Testis (tissue), 2 donors: ENCODE measurements at regions not wholly inside any gene's neighbourhood (a gene's known extent, or its start where the extent isn't known, plus 50 kb on each side); places are given as distances from the start of the nearest gene placed in this dataset.

ENCODE experiments used
- CTCF ChIP-seq, 3 experiments: fragments of 450-650 bp in 2 of 3; fragments of 200-600 bp in 1 of 3; sonication (generic) in 1 of 3; IDR thresholded peaks; one replicate each; pipeline ENCODE4 v1.5.1; 2016 to 2019; ENCODE audit warnings: antibody characterized with exemption in 3 of 3, mild to moderate bottlenecking in 2 of 3, moderate library complexity in 1 of 3
- POLR2A ChIP-seq: fragments of 450-650 bp; IDR thresholded peaks from one replicate; pipeline ENCODE4 v1.6.1; 2017; ENCODE audit warnings: antibody characterized with exemption, mild to moderate bottlenecking, moderate library complexity

DNA sequence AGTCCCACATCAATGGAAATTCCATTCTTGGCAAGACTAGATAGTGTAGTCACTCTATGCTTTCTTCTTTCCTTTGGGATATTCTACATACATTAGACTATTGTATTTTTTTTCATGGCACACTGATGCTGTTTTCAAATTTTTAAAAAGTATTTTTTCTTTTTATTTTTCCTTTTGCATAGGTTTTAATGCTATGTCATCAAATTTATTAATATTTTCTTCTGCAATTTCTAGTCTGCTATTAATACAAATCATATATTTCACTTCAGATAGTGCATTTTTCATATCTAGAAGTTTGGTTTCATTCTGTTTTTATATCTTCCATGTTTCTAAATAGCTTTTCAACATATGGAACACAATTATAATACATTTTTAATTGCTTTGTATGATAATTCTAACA, 2050.1 kb upstream of the PRR20A start:
- no peak for TF ChIP-seq CTCF (IDR thresholded peaks at IDR 0.05)
- TF ChIP-seq POLR2A, result no peak
